Kidney (tissue), 13 donors: ENCODE measurements at regions not wholly inside any gene's neighbourhood (a gene's known extent, or its start where the extent isn't known, plus 50 kb on each side); places are given as distances from the start of the nearest gene placed in this dataset.

Source experiments
- DNase-seq, 5 donors: peaks; one replicate each; pipeline ENCODE4 v3.0.0-alpha.2; 2013 to 2020
- FAIRE-seq: peaks from 2 replicates; lab custom pipeline; 2012; peaks lifted over from hg19 to GRCh38; lab: Jason Lieb, UNC
- H3K27ac ChIP-seq, 2 donors: one replicate each; pipeline ENCODE4 v1.7.0; 2013; ENCODE audit warnings: low read depth in 2 of 2, low read length in 2 of 2, inconsistent platforms in 1 of 2
- H3K27me3 ChIP-seq: one replicate; pipeline ENCODE4 v1.7.1; 2013; ENCODE audit warnings: low read length, inconsistent platforms; ENCODE audit not compliant: control insufficient read depth, insufficient read depth
- H3K36me3 ChIP-seq, 3 donors: one replicate each; pipeline versions ENCODE4 v1.7.0 to v1.7.1; 2013; ENCODE audit warnings: low read length in 3 of 3, control low read depth in 1 of 3, inconsistent platforms in 1 of 3; ENCODE audit not compliant: insufficient read depth in 3 of 3, control insufficient read depth in 2 of 3
- H3K4me1 ChIP-seq, 3 donors: one replicate each; pipeline versions ENCODE4 v1.7.0 to v1.7.1; 2013; ENCODE audit warnings: low read length in 3 of 3, inconsistent platforms in 1 of 3, low read depth in 1 of 3; ENCODE audit not compliant: control insufficient read depth in 2 of 3, insufficient read depth in 2 of 3
- H3K4me3 ChIP-seq, 3 donors: one replicate each; pipeline versions ENCODE4 v1.7.0 to v1.8.1; 2013; ENCODE audit warnings: low read length in 3 of 3, control low read depth in 1 of 3, inconsistent platforms in 1 of 3
- H3K9ac ChIP-seq, 3 donors: one replicate each; pipeline versions ENCODE4 v1.7.0 to v1.7.1; 2013; ENCODE audit warnings: low read length in 3 of 3, control low read depth in 1 of 3, inconsistent platforms in 1 of 3
- H3K9me3 ChIP-seq, 3 donors: one replicate each; pipeline versions ENCODE4 v1.7.0 to v1.7.1; 2013; ENCODE audit warnings: low read length in 3 of 3, control low read depth in 1 of 3, inconsistent platforms in 1 of 3; ENCODE audit not compliant: control insufficient read depth in 2 of 3, insufficient read depth in 1 of 3
- intact Hi-C: fragments of 100-400 bp; cut with DNase I; formaldehyde crosslinking; loops from one replicate; pipeline ENCODE4 v1.11.1; 2022
- TF ChIP-seq, protein P1 (sequence below): IDR thresholded peaks from 3 replicates; pipeline ENCODE4 v1.5.1; 2012; ENCODE audit warnings: mild to moderate bottlenecking, moderate library complexity, borderline replicate concordance; ENCODE audit not compliant: insufficient read depth; ENCODE audit errors: extremely low read depth
- donor health status: control.
- donor health status: control.
- donor health status: control.
- donor health status: control.
- donor health status: control.
- donor health status: DM: yes; HTN: yes; CAD: no.
- donor health status: Normal renal cell carcinoma (clear cell type).

GRCh38 chr14:48560421-48560820, 885.0 kb upstream of the MDGA2 start:
- TF ChIP-seq, protein P1, sequence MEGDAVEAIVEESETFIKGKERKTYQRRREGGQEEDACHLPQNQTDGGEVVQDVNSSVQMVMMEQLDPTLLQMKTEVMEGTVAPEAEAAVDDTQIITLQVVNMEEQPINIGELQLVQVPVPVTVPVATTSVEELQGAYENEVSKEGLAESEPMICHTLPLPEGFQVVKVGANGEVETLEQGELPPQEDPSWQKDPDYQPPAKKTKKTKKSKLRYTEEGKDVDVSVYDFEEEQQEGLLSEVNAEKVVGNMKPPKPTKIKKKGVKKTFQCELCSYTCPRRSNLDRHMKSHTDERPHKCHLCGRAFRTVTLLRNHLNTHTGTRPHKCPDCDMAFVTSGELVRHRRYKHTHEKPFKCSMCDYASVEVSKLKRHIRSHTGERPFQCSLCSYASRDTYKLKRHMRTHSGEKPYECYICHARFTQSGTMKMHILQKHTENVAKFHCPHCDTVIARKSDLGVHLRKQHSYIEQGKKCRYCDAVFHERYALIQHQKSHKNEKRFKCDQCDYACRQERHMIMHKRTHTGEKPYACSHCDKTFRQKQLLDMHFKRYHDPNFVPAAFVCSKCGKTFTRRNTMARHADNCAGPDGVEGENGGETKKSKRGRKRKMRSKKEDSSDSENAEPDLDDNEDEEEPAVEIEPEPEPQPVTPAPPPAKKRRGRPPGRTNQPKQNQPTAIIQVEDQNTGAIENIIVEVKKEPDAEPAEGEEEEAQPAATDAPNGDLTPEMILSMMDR: no peak
- H3K9ac ChIP-seq: no peak overlapping the region
- H3K27ac ChIP-seq: no peak overlapping the region
- FAIRE-seq: no peak
- H3K9me3 ChIP-seq: no peaks in the 10 kb centered on the region
- H3K4me3 ChIP-seq: no peak overlapping the region
- no peaks in the 10 kb centered on the region for H3K36me3 ChIP-seq
- intact Hi-C loops: no loop called here
- H3K27me3 ChIP-seq: no peaks in the 10 kb centered on the region
- no peak for DNase-seq
- no peaks in the 10 kb centered on the region for H3K4me1 ChIP-seq

DNA sequence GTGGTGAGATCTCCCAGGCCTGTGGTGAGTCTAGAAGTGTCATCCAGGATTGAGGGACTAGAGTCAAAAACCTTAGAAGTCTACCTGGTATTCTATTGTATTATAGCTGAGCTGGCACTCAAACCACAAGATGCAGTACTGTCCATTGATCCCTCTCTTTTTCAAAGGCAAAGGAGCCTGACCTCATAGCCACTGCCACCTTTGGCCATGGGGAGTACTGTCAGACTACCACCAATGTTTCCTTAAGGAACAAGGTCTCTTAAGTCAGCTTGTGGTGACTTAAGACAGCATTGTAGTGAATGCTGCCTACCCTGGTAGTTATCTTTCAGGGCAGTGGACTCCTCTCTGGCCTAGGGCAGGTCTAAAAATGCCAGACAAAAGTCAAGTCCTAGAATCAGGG, 878.0 kb upstream of the MDGA2 start:
- no peaks in the 10 kb centered on the region for H3K36me3 ChIP-seq
- no peak overlapping the region for H3K27ac ChIP-seq
- TF ChIP-seq, protein P1: no peak
- no peaks in the 10 kb centered on the region for H3K9me3 ChIP-seq
- intact Hi-C loops: no loop called here
- no peak for DNase-seq
- no peak for FAIRE-seq
- H3K9ac ChIP-seq: no peak overlapping the region
- H3K4me1 ChIP-seq: no peaks in the 10 kb centered on the region
- H3K27me3 ChIP-seq: no peaks in the 10 kb centered on the region
- no peak overlapping the region for H3K4me3 ChIP-seq

DNA sequence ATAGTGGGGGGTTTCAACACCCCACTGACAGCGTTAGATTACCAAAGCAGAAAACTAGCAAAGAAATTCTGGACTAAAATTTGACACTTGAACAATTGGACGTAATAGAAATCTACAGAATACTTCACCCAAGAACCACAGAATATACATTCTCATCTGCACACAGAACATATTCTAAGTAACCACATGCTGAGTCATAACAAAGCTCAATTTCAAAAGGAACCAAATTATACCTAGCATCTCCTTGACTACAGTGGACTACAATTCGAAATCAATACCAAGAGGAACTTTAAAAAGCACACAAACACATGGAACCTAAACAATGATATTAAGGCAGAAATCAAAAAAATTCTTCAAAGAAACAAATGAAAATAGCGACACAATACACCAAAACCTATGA, 871.6 kb upstream of the MDGA2 start:
- Histone ChIP-seq H3K36me3 (no peaks in the 10 kb centered on the region), H3K4me3 (no peak overlapping the region), H3K27ac (no peak overlapping the region), H3K9me3 (no peaks in the 10 kb centered on the region), H3K27me3 (no peaks in the 10 kb centered on the region), H3K9ac (no peak overlapping the region), H3K4me1 (no peaks in the 10 kb centered on the region)
- DNase-seq: no peak
- FAIRE-seq: no peak
- intact Hi-C loops: no loop called here
- TF ChIP-seq, protein P1: no peak

DNA sequence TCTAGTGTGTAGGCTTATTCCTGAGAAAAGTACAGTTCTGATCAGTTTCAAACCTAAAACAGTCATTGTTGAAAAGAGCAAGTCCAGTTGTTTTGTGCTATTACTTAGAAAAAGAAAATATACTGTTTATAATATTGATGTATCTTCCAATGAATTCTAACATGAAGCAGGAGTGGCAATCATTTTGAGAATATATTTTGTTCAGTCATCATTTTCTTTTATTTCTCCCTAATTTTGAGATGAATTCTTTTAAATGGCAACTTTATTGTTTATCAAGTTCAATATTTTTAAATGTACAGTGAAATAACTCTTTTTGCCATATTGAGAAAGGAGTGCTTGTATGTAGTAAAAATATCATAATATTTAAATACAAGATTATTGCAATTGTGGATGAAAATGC, 862.2 kb upstream of the MDGA2 start:
- no peak overlapping the region for H3K27ac ChIP-seq
- peak; percentile 37 for FAIRE-seq
- intact Hi-C loops: no loop called here
- H3K9ac ChIP-seq: no peak overlapping the region
- no peaks in the 10 kb centered on the region for H3K36me3 ChIP-seq
- no peak for DNase-seq
- TF ChIP-seq, protein P1: no peak
- H3K9me3 ChIP-seq: no peaks in the 10 kb centered on the region
- no peaks in the 10 kb centered on the region for H3K4me1 ChIP-seq
- H3K27me3 ChIP-seq: no peaks in the 10 kb centered on the region
- no peak overlapping the region for H3K4me3 ChIP-seq
